ACC112 (cell line): ENCODE measurements at regions not wholly inside any gene's neighbourhood (a gene's known extent, or its start where the extent isn't known, plus 50 kb on each side); places are given as distances from the start of the nearest gene placed in this dataset.
A peak's percentile ranks its signal among the peaks of the same experiment; 100 is the strongest.

Source experiments
- H2AFZ ChIP-seq: fragments of 200-600 bp; sonication (generic); one replicate; pipeline ENCODE4 v1.6.0; 2017; ENCODE audit warnings: antibody characterized with exemption, low read length; ENCODE audit not compliant: unreplicated experiment
- H3K27ac ChIP-seq: fragments of 200-600 bp; sonication (generic); 2 replicates; pipeline ENCODE4 v1.5.1; 2014; ENCODE audit warnings: low read depth, mild to moderate bottlenecking, antibody characterized with exemption, low read length, moderate library complexity
- H3K27me3 ChIP-seq: fragments of 200-600 bp; sonication (generic); 2 replicates; pipeline ENCODE4 v1.6.1; 2014; ENCODE audit warnings: mild to moderate bottlenecking, antibody characterized with exemption, low read length, moderate library complexity, mixed read lengths; ENCODE audit not compliant: insufficient read depth
- H3K36me3 ChIP-seq: fragments of 200-600 bp; sonication (generic); 2 replicates; pipeline ENCODE4 v1.6.1; 2016; ENCODE audit warnings: mild to moderate bottlenecking, antibody characterized with exemption, low read length, moderate library complexity, mixed read lengths; ENCODE audit not compliant: insufficient read depth
- H3K4me1 ChIP-seq: fragments of 200-600 bp; sonication (generic); one replicate; pipeline ENCODE4 v1.6.1; 2016; ENCODE audit warnings: low read length, mixed read lengths; ENCODE audit not compliant: insufficient read depth, unreplicated experiment, control insufficient read depth
- H3K4me3 ChIP-seq: fragments of 200-600 bp; sonication (generic); 2 replicates; pipeline ENCODE4 v1.5.1; 2014; ENCODE audit warnings: mild to moderate bottlenecking, low read depth, low read length
- H3K79me2 ChIP-seq: fragments of 200-600 bp; sonication (generic); one replicate; pipeline ENCODE4 v1.6.0; 2016; ENCODE audit warnings: low read length; ENCODE audit not compliant: control insufficient read depth, unreplicated experiment, insufficient read depth

GRCh38 chr6:87912102-87912501, 135.5 kb upstream of the SPACA1 start:
- Histone ChIP-seq H3K36me3 (no peaks in the 10 kb centered on the region), H3K79me2 (no peaks in the 10 kb centered on the region), H3K4me3 (no peak overlapping the region), H2AFZ (no peak overlapping the region), H3K27ac (no peak overlapping the region), H3K27me3 (no peaks in the 10 kb centered on the region), H3K4me1 (peaks cover 30% of the 10 kb centered on the region)

- no peaks in the 10 kb centered on the region for H3K79me2 ChIP-seq
- peak overlapping the region; percentile 73 for H3K27ac ChIP-seq
- H3K4me1 ChIP-seq, result peaks cover 39% of the 10 kb centered on the region
- H3K36me3 ChIP-seq, result no peaks in the 10 kb centered on the region
- no peaks in the 10 kb centered on the region for H3K27me3 ChIP-seq
- H2AFZ ChIP-seq, result peak overlapping the region; percentile 6
- no peak overlapping the region for H3K4me3 ChIP-seq
Measured at GRCh38 chr6:87909849-87910248, 137.8 kb upstream of the SPACA1 start.

DNA sequence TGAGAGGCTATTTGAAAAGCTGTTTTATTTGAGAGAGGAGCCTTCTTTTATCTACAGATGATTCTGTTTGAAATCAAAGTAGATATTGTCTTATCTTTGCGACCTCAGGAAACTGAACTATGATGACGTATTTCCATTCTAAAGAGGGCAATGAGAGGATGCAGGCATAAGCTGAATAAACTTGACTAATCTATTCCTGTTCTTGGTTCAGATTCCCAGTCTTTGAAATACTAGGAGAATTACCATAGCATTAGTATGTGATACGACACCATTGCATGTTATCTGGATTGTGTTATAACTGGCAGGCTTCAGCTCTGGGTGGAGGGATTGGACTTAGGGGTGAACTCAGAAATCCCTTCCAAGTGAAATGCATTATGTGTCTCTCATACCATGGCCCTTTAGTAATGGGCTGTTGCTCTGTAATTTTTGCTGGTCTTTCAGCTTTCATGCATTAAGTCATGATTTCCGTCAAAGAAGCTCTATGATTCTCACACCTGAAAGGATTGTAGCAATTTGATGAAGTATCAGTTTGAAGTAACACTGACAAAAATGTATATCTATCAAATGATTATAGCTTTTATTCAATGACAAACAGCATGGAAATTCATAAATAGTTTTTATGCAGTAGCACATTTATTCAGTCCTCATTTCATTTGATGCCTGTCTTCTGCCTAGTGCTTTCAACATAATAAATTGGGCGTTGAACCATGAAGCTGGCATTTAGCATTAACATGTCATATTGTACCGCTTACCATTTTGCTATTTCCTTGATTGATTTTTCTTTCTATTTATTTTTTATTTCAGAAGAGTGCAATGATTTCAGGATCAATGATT, 138.4 kb upstream of the SPACA1 start:
- Histone ChIP-seq H3K4me1 (peaks cover 39% of the 10 kb centered on the region), H3K27ac (peak overlapping the region; percentile 48), H3K79me2 (no peaks in the 10 kb centered on the region), H2AFZ (no peak overlapping the region), H3K27me3 (no peaks in the 10 kb centered on the region), H3K36me3 (no peaks in the 10 kb centered on the region), H3K4me3 (no peak overlapping the region)

GRCh38 chr6:87907521-87907920, 140.1 kb upstream of the SPACA1 start:
- Histone ChIP-seq H3K79me2 (no peaks in the 10 kb centered on the region), H3K4me3 (no peak overlapping the region), H2AFZ (no peak overlapping the region), H3K27me3 (no peaks in the 10 kb centered on the region), H3K4me1 (peaks cover 39% of the 10 kb centered on the region), H3K27ac (no peak overlapping the region), H3K36me3 (no peaks in the 10 kb centered on the region)

- no peaks in the 10 kb centered on the region for H3K36me3 ChIP-seq
- no peaks in the 10 kb centered on the region for H3K79me2 ChIP-seq
- H3K4me3 ChIP-seq, result no peak overlapping the region
- peaks cover 36% of the 10 kb centered on the region for H3K4me1 ChIP-seq
- H3K27me3 ChIP-seq, result no peaks in the 10 kb centered on the region
- no peak overlapping the region for H2AFZ ChIP-seq
- no peak overlapping the region for H3K27ac ChIP-seq
Measured at GRCh38 chr6:87905101-87905641, 142.5 kb upstream of the SPACA1 start.

DNA sequence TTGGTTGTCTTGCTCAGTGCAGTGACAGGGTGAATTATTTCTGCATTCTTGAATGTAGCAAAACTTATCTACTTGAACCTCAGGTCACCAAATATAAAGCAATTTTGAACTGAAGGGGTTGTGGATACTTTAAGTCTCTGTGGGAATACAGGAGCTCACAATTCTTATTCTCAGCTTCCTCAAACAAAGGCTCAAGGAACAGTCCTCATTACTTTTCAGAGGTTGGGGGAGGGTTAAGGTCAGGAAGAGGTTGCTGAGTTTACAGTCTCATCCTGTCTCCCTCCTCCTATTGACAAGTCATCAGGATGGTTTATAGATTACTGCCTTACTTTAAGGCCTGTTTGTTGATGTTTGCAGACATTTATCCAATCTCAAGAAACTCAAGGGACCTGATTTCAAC, 143.6 kb upstream of the SPACA1 start:
- no peaks in the 10 kb centered on the region for H3K36me3 ChIP-seq
- no peaks in the 10 kb centered on the region for H3K27me3 ChIP-seq
- peaks cover 26% of the 10 kb centered on the region for H3K4me1 ChIP-seq
- H3K79me2 ChIP-seq, result no peaks in the 10 kb centered on the region
- no peak overlapping the region for H3K27ac ChIP-seq
- no peak overlapping the region for H2AFZ ChIP-seq
- no peak overlapping the region for H3K4me3 ChIP-seq

- Histone ChIP-seq H3K4me3 (no peak overlapping the region), H3K27ac (no peak overlapping the region), H2AFZ (no peak overlapping the region), H3K4me1 (peaks cover 19% of the 10 kb centered on the region), H3K27me3 (no peaks in the 10 kb centered on the region), H3K79me2 (no peaks in the 10 kb centered on the region), H3K36me3 (no peaks in the 10 kb centered on the region)
Measured at GRCh38 chr6:87903323-87903722, 144.3 kb upstream of the SPACA1 start.

- no peaks in the 10 kb centered on the region for H3K27me3 ChIP-seq
- no peaks in the 10 kb centered on the region for H3K36me3 ChIP-seq
- no peak overlapping the region for H3K4me3 ChIP-seq
- peaks cover 11% of the 10 kb centered on the region for H3K4me1 ChIP-seq
- no peak overlapping the region for H2AFZ ChIP-seq
- no peaks in the 10 kb centered on the region for H3K79me2 ChIP-seq
- no peak overlapping the region for H3K27ac ChIP-seq
Measured at GRCh38 chr6:87902383-87902782, 145.3 kb upstream of the SPACA1 start.

GRCh38 chr6:87901613-87902012, 146.0 kb upstream of the SPACA1 start:
- Histone ChIP-seq H3K79me2 (no peaks in the 10 kb centered on the region), H3K27ac (no peak overlapping the region)

DNA sequence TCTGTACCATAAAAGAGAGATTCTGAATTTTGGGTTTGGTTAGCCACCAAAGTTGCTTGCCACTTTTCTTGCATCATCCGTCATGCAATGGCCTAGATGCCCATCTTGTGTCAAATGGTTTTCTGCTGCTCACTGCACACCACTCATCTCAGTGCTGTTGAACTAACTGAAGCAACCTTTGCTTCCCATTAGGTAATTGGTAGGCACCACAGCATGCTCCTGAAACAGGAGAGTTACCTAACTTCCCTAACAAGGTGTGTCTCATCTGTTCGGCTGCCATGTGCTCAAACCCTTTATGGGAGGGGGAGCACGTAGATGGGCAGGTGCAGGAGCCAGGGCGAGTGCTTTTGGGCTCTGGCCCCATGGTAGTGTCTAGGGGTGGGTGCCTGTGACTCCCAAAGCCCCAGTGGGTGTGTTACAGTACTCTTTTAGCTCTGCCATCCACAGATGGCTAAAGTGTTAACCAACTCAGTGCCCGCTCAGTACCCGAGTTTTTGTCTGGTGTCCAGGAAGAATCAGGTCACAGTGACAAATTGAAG, 147.4 kb upstream of the SPACA1 start:
- Histone ChIP-seq H3K27ac (no peak overlapping the region), H3K27me3 (no peaks in the 10 kb centered on the region), H2AFZ (no peak overlapping the region), H3K4me3 (no peak overlapping the region), H3K4me1 (no peaks in the 10 kb centered on the region), H3K36me3 (no peaks in the 10 kb centered on the region), H3K79me2 (no peaks in the 10 kb centered on the region)

More at GRCh38 chr6:87901613-87902012, 146.0 kb upstream of the SPACA1 start:
- Histone ChIP-seq H3K36me3 (no peaks in the 10 kb centered on the region), H2AFZ (no peak overlapping the region), H3K27me3 (no peaks in the 10 kb centered on the region), H3K4me3 (no peak overlapping the region), H3K4me1 (peaks cover 5% of the 10 kb centered on the region)
